ENCODE measurements at regions not wholly inside any gene's neighbourhood (a gene's known extent, or its start where the extent isn't known, plus 50 kb on each side); places are given as distances from the start of the nearest gene placed in this dataset.
"Not testable (repeated sequence)": the region's sequence is repeated elsewhere in the genome, so short reads cannot be mapped to it uniquely, and the experiment has no call there.

GRCh38 chr13:65508338-65508737 is 1721.8 kb downstream of the PCDH9 start:
- TF ChIP-seq CTCF (IDR thresholded peaks at IDR 0.05; ENCODE audit: extremely low read depth, missing control alignments) = no peak
- DNase-seq (ENCODE audit: low spot score) = no peak

GRCh38 chr13:65505941-65506340 is 1724.2 kb downstream of the PCDH9 start:
- TF ChIP-seq CTCF (IDR thresholded peaks at IDR 0.05; ENCODE audit: extremely low read depth, missing control alignments) = no peak
- DNase-seq (ENCODE audit: low spot score) = no peak

- no peak for DNase-seq (ENCODE audit: low spot score)
- TF ChIP-seq CTCF (IDR thresholded peaks at IDR 0.05; ENCODE audit: extremely low read depth, missing control alignments) = no peak
These were observed 1725.9 kb downstream of the PCDH9 start for GRCh38 chr13:65504213-65504612.

GRCh38 chr13:65500481-65500880 is 1729.7 kb downstream of the PCDH9 start:
- no peak for DNase-seq (ENCODE audit: low spot score)
- TF ChIP-seq CTCF (IDR thresholded peaks at IDR 0.05; ENCODE audit: extremely low read depth, missing control alignments) = no peak

- DNase-seq (ENCODE audit: low spot score) = no peak
- TF ChIP-seq CTCF (IDR thresholded peaks at IDR 0.05; ENCODE audit: extremely low read depth, missing control alignments) = no peak
These were observed 1730.9 kb downstream of the PCDH9 start for GRCh38 chr13:65499256-65499655.

- DNase-seq (ENCODE audit: low spot score) = no peak
- no peak for TF ChIP-seq CTCF (IDR thresholded peaks at IDR 0.05; ENCODE audit: extremely low read depth, missing control alignments)
These were observed 1732.9 kb downstream of the PCDH9 start for GRCh38 chr13:65497265-65497664.

- DNase-seq (ENCODE audit: low spot score) = not testable (repeated sequence)
These were observed 1739.4 kb downstream of the PCDH9 start for GRCh38 chr13:65490725-65491124.

GRCh38 chr13:65488606-65489005 is 1741.5 kb downstream of the PCDH9 start:
- DNase-seq (ENCODE audit: low spot score) = no peak
- TF ChIP-seq CTCF (IDR thresholded peaks at IDR 0.05; ENCODE audit: extremely low read depth, missing control alignments) = no peak
